Uterus (tissue), 2 donors: ENCODE measurements at regions not wholly inside any gene's neighbourhood (a gene's known extent, or its start where the extent isn't known, plus 50 kb on each side); places are given as distances from the start of the nearest gene placed in this dataset.

Experiments
- CTCF ChIP-seq, 4 experiments: fragments of 200-600 bp in 2 of 4; fragments of 450-650 bp in 2 of 4; sonication (generic) in 2 of 4; IDR thresholded peaks; one replicate each; pipeline ENCODE4 v1.5.1; 2016 to 2019; ENCODE audit warnings: antibody characterized with exemption in 4 of 4, mild to moderate bottlenecking in 2 of 4, moderate library complexity in 1 of 4
- POLR2A ChIP-seq, 2 donors: fragments of 450-650 bp; IDR thresholded peaks; one replicate each; pipeline ENCODE4 v1.6.1; 2016; ENCODE audit warnings: antibody characterized with exemption in 2 of 2, mild to moderate bottlenecking in 1 of 2, moderate library complexity in 1 of 2

- TF ChIP-seq CTCF (IDR thresholded peaks at IDR 0.05) (no peak), POLR2A (IDR thresholded peaks at IDR 0.05) (no peak)
Observed at GRCh38 chr12:67541625-67541991, 106.9 kb upstream of the DYRK2 start.
